Vagina (tissue), 2 donors: ENCODE measurements at regions not wholly inside any gene's neighbourhood (a gene's known extent, or its start where the extent isn't known, plus 50 kb on each side); places are given as distances from the start of the nearest gene placed in this dataset.

Source experiments
- CTCF ChIP-seq, 3 experiments: fragments of 450-650 bp in 2 of 3; fragments of 200-600 bp in 1 of 3; sonication (generic) in 1 of 3; IDR thresholded peaks; one replicate each; pipeline ENCODE4 v1.5.1; 2017 to 2019; ENCODE audit warnings: antibody characterized with exemption in 3 of 3, mild to moderate bottlenecking in 2 of 3, moderate library complexity in 2 of 3
- POLR2AphosphoS5 ChIP-seq, 2 donors: sonication (generic); formaldehyde crosslinking; IDR thresholded peaks; one replicate each; pipeline ENCODE4 v1.9.0; 2017; ENCODE audit warnings: antibody characterized with exemption in 2 of 2, mild to moderate bottlenecking in 2 of 2, low read depth in 1 of 2; ENCODE audit not compliant: insufficient read depth in 1 of 2

GRCh38 chr1:5769146-5769545 is 223.1 kb downstream of the NPHP4 start:
- TF ChIP-seq CTCF (IDR thresholded peaks at IDR 0.05) (no peak), POLR2AphosphoS5 (IDR thresholded peaks at IDR 0.05; ENCODE audit: insufficient read depth in 1 of 2, low read depth in 1 of 2) (no peak)
